ENCODE measurements at regions not wholly inside any gene's neighbourhood (a gene's known extent, or its start where the extent isn't known, plus 50 kb on each side); places are given as distances from the start of the nearest gene placed in this dataset.
A peak's percentile ranks its signal among the peaks of the same experiment; 100 is the strongest.

GRCh38 chr14:97411938-97412612 lies 614.9 kb downstream of the VRK1 start:
- no peak for DNase-seq

- DNase-seq, result no peak
These were observed 615.9 kb downstream of the VRK1 start for GRCh38 chr14:97413022-97413539.

- no peak for DNase-seq
These were observed 617.0 kb downstream of the VRK1 start for GRCh38 chr14:97413966-97414717.

GRCh38 chr14:97414718-97415098 lies 617.5 kb downstream of the VRK1 start:
- no peak for DNase-seq

- no peak for DNase-seq
These were observed 618.7 kb downstream of the VRK1 start for GRCh38 chr14:97415907-97416306.

GRCh38 chr14:97416550-97416949 lies 619.4 kb downstream of the VRK1 start:
- DNase-seq, result no peak

GRCh38 chr14:97417331-97417730 lies 620.1 kb downstream of the VRK1 start:
- no peak for DNase-seq

- DNase-seq, result no peak
These were observed 623.0 kb downstream of the VRK1 start for GRCh38 chr14:97420211-97420610.

GRCh38 chr14:97426776-97427175 lies 629.6 kb downstream of the VRK1 start:
- DNase-seq, result no peak

- DNase-seq, result no peak
These were observed 631.7 kb downstream of the VRK1 start for GRCh38 chr14:97428808-97429440.

GRCh38 chr14:97432586-97432985 lies 635.4 kb downstream of the VRK1 start:
- DNase-seq, result no peak

- DNase-seq, result no peak
These were observed 644.7 kb downstream of the VRK1 start for GRCh38 chr14:97441740-97442362.

- DNase-seq, result peak; percentile 38
These were observed 645.2 kb downstream of the VRK1 start for GRCh38 chr14:97442363-97442762.

GRCh38 chr14:97443412-97443811 lies 646.2 kb downstream of the VRK1 start:
- no peak for DNase-seq

GRCh38 chr14:97444248-97444647 lies 647.1 kb downstream of the VRK1 start:
- DNase-seq, result no peak

- no peak for DNase-seq
These were observed 648.2 kb downstream of the VRK1 start for GRCh38 chr14:97445367-97445766.

GRCh38 chr14:97446087-97446486 lies 648.9 kb downstream of the VRK1 start:
- peak; percentile 22 for DNase-seq

GRCh38 chr14:97452314-97452713 lies 655.1 kb downstream of the VRK1 start:
- no peak for DNase-seq

- no peak for DNase-seq
These were observed 656.8 kb downstream of the VRK1 start for GRCh38 chr14:97453991-97454390.

GRCh38 chr14:97456462-97456861 lies 659.3 kb downstream of the VRK1 start:
- no peak for DNase-seq

GRCh38 chr14:97456958-97457357 lies 659.8 kb downstream of the VRK1 start:
- DNase-seq, result peak; percentile 81

- no peak for DNase-seq
These were observed 660.4 kb downstream of the VRK1 start for GRCh38 chr14:97457575-97458085.

- no peak for DNase-seq
These were observed 661.1 kb downstream of the VRK1 start for GRCh38 chr14:97458255-97458654.

Measured in stimulated activated CD4-positive, alpha-beta T cell treated with anti-CD3 and anti-CD28 coated beads, Interleukin-4, amount 100 ng/mL, for 24 hours (primary cell).